Body of pancreas (tissue), 4 donors: ENCODE measurements at regions not wholly inside any gene's neighbourhood (a gene's known extent, or its start where the extent isn't known, plus 50 kb on each side); places are given as distances from the start of the nearest gene placed in this dataset.

Experiments
- ATAC-seq: fragments of 150-250 bp; one replicate; pipeline ENCODE4 v1.9.1; 2016
- DNase-seq, 4 donors: peaks; one replicate each; pipeline ENCODE4 v3.0.0-alpha.2; 2019
- H3K27ac ChIP-seq, 4 donors: fragments of 200-600 bp; sonication (generic); 1 replicate in 3 of 4; 2 replicates in 1 of 4; pipeline versions ENCODE4 v1.5.1 to v1.6.1; 2016 to 2019; ENCODE audit warnings: mild to moderate bottlenecking in 1 of 4, mixed read lengths in 1 of 4, moderate library complexity in 1 of 4
- H3K27me3 ChIP-seq, 2 donors: fragments of 200-600 bp; sonication (generic); one replicate each; pipeline ENCODE4 v1.6.0; 2016; ENCODE audit warnings: mild to moderate bottlenecking in 1 of 2
- H3K36me3 ChIP-seq, 2 donors: fragments of 200-600 bp; sonication (generic); replicated peaks in 1 of 2; 2 replicates each; pipeline ENCODE4 v1.5.1; 2016; ENCODE audit warnings: low read depth in 2 of 2; ENCODE audit not compliant: insufficient read depth in 1 of 2
- H3K4me1 ChIP-seq: fragments of 200-600 bp; sonication (generic); one replicate; pipeline ENCODE4 v1.6.0; 2016
- H3K4me3 ChIP-seq, 2 donors: fragments of 200-600 bp; sonication (generic); 1 replicate in 1 of 2; 2 replicates in 1 of 2; pipeline ENCODE4 v1.5.1; 2016 to 2019
- H3K9me3 ChIP-seq, 3 donors: fragments of 200-600 bp; sonication (generic); 1 replicate in 2 of 3; 2 replicates in 1 of 3; pipeline ENCODE4 v1.5.1; 2016
- POLR2A ChIP-seq, 3 donors: fragments of 450-650 bp; IDR thresholded peaks; one replicate each; pipeline ENCODE4 v1.6.1; 2016; ENCODE audit warnings: antibody characterized with exemption in 3 of 3, mild to moderate bottlenecking in 2 of 3
- WGBS, 2 donors: methylation state at CpG; one replicate each; pipeline ENCODE4 v1.1.5; 2017; 5-methylcytosine and 5-hydroxymethylcytosine counted together
- intact Hi-C: fragments of 100-400 bp; cut with DNase I; formaldehyde crosslinking; loops from one replicate; pipeline ENCODE4 v1.15.1; 2023
- TF ChIP-seq, protein P1 (sequence below), 7 experiments: fragments of 450-650 bp in 4 of 7; fragments of 200-600 bp in 3 of 7; sonication (generic) in 3 of 7; IDR thresholded peaks; one replicate each; pipeline ENCODE4 v1.5.1; 2016 to 2019; ENCODE audit warnings: antibody characterized with exemption in 7 of 7

DNA sequence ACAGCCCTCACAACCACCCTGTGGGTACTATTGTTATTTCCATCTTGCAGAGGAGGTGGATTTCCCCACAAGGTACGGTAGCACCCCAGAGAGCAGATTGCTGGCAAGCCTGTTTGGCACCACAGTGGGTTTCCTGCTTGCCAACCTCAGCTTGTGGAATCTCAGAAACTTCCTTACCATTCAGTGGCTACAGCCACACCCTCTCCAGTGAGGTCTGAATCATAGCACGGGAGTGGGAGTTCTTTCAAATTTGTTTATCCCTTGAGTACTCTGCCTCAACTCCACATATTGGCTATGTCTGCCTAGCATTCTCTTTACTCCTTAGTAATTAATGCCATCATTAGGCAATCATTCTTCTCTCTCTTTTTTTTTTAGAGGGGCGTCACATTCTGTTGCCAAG is 162.1 kb downstream of the PTPRU start:
- Histone ChIP-seq H3K27me3 (no peaks in the 10 kb centered on the region), H3K36me3 (no peaks in the 10 kb centered on the region), H3K9me3 (no peaks in the 10 kb centered on the region), H3K4me3 (no peak overlapping the region), H3K27ac (no peak overlapping the region), H3K4me1 (no peaks in the 10 kb centered on the region)
- ATAC-seq (no peak), DNase-seq (no peak)
- intact Hi-C loops, result no loop called here
- WGBS, 2 donors, result 30 to 49% methylated on average over 3 of the region's 3 CpGs
- TF ChIP-seq, protein P1, sequence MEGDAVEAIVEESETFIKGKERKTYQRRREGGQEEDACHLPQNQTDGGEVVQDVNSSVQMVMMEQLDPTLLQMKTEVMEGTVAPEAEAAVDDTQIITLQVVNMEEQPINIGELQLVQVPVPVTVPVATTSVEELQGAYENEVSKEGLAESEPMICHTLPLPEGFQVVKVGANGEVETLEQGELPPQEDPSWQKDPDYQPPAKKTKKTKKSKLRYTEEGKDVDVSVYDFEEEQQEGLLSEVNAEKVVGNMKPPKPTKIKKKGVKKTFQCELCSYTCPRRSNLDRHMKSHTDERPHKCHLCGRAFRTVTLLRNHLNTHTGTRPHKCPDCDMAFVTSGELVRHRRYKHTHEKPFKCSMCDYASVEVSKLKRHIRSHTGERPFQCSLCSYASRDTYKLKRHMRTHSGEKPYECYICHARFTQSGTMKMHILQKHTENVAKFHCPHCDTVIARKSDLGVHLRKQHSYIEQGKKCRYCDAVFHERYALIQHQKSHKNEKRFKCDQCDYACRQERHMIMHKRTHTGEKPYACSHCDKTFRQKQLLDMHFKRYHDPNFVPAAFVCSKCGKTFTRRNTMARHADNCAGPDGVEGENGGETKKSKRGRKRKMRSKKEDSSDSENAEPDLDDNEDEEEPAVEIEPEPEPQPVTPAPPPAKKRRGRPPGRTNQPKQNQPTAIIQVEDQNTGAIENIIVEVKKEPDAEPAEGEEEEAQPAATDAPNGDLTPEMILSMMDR (IDR thresholded peaks at IDR 0.05), result no peak
- TF ChIP-seq POLR2A (IDR thresholded peaks at IDR 0.05), result no peak

DNA sequence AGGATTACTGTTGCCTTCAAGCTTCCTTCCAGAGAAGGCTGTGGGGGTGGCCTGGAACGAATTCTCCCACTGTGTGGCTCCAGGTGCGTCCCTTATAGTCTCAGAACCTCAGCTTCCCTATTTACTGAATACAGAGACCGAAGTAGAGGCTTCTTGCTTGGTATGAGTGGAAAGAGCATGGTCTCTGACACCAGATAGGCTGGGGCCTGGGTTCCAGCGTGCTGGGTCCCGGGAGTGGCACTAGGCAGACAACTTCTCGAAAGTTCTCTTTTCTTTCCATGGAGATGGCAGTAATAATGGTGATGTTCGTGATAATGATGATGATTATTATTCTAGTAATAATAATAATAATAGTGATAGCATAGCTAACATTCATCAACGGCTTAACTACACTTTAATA is 161.7 kb downstream of the PTPRU start:
- no peak for ATAC-seq

DNA sequence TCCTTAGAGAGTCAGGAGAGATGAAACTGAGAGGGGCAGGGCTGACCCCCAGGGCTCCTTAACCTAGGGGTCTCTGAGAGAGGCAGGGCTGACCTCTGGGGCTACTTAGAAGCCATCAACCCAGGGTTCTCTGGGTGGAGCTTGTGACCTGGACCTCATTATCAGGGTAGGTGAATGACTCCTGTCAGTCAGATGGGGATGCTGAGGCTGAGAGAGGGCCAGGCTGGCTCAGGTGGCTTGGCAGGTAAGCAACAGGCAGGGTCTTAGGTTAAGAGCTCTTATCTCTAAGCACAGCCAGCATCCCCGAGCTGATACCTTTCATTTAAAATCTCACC is 160.9 kb downstream of the PTPRU start:
- Histone ChIP-seq H3K4me3 (no peak overlapping the region), H3K4me1 (no peaks in the 10 kb centered on the region), H3K9me3 (no peaks in the 10 kb centered on the region), H3K36me3 (no peaks in the 10 kb centered on the region), H3K27ac (no peak overlapping the region), H3K27me3 (no peaks in the 10 kb centered on the region)
- 13 to 42% methylated on average over 1 of the region's 1 CpG for WGBS, 2 donors
- DNase-seq (no peak), ATAC-seq (no peak)
- intact Hi-C loops, result no loop called here
- TF ChIP-seq POLR2A (IDR thresholded peaks at IDR 0.05), result no peak
- TF ChIP-seq, protein P1 (IDR thresholded peaks at IDR 0.05), result no peak

More for the DNA sequence above, 161.7 kb downstream of the PTPRU start:
- H3K27me3 ChIP-seq, result no peaks in the 10 kb centered on the region
- H3K9me3 ChIP-seq, result no peaks in the 10 kb centered on the region
- no peak overlapping the region for H3K27ac ChIP-seq
- H3K4me3 ChIP-seq, result no peak overlapping the region
- 60 to 69% methylated on average over 8 of the region's 8 CpGs for WGBS, 2 donors
- intact Hi-C loops, result no loop called here
- TF ChIP-seq, protein P1 (IDR thresholded peaks at IDR 0.05), result no peak
- no peak for TF ChIP-seq POLR2A (IDR thresholded peaks at IDR 0.05)
- DNase-seq, result no peak
- no peaks in the 10 kb centered on the region for H3K36me3 ChIP-seq
- no peaks in the 10 kb centered on the region for H3K4me1 ChIP-seq

DNA sequence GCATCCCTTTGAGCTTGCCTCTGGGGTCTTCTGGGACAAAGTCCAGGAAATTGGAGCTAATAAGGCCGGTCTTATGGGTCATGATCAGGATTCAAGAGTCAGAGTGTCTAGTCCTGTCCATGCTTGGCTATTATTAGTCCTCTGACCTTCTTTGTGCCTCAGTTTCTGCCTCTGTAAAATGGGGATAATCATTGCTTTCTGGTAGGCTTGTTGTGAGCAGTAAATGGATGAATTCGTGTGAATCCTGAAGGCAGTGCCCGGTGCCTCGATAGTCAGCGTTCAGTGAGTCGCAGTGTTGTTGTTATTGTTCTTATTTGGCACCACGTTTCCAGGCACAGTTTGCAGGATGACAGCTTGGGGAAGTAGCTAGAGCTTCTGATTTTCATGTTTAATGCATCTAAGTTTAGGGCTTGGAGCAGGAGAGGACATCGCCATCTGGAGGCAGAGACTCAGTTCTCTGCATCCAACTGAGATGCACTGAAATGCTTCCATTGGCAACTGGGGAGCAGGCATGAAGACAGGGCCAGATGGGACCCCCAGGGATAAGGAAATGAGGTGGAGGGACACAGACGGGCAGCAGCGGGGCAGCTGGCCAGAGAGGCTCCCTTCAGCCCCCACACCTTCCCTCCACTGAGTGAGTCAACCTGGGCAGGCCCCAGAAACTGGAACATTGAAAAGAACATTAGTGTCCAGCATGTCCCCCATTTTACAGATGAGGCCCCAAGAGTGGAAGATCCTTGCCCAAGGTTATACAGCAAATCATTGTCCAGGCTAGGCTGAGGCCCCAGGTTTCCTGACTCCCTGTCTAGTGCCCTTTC is 160.3 kb downstream of the PTPRU start:
- Histone ChIP-seq H3K36me3 (no peaks in the 10 kb centered on the region), H3K9me3 (no peaks in the 10 kb centered on the region), H3K4me1 (no peaks in the 10 kb centered on the region), H3K4me3 (no peak overlapping the region), H3K27ac (no peak overlapping the region), H3K27me3 (no peaks in the 10 kb centered on the region)
- intact Hi-C loops, result no loop called here
- DNase-seq, result no peak
- no peak for TF ChIP-seq POLR2A (IDR thresholded peaks at IDR 0.05)
- TF ChIP-seq, protein P1 (IDR thresholded peaks at IDR 0.05), result no peak
- ATAC-seq, result no peak
- 64 to 74% methylated on average over 9 to 10 of the region's 10 CpGs for WGBS, 2 donors
